ENCODE measurements at regions not wholly inside any gene's neighbourhood (a gene's known extent, or its start where the extent isn't known, plus 50 kb on each side); places are given as distances from the start of the nearest gene placed in this dataset.

DNA sequence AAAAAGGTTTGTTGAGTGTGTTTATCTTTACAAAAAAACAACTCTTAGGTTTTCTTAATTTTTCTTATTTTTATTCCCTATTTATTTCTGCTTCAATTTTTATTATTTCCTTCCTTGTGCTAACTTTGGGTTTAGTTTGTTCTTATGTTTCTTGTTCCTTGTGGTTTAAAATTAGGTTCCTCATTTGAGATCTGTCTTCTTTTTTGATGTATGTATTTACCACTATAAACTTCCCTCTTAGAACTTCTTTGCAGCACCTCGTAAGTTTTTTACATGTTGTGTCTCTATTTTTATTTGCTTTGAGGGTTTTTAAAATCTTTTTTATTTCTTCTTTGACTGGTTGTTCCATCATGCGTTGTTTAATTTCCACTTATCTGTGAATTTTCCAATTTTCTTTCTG, 1217.1 kb upstream of the CELF2 start:
- CTCF ChIA-PET = no interaction called here
- no peaks in the 10 kb centered on the region for H3K4me1 Mint-ChIP-seq
- H3K36me3 Mint-ChIP-seq = no peaks in the 10 kb centered on the region
- Histone ChIP-seq H3K36me3 (ENCODE audit: control insufficient read depth in 2 of 2, extremely low read depth in 1 of 2, insufficient read depth in 1 of 2, low read length in 1 of 2) (no peaks in the 10 kb centered on the region), H3K9me3 (no peaks in the 10 kb centered on the region), H3K27ac (ENCODE audit: low read length) (no peak overlapping the region), H3K4me3 (ENCODE audit: control insufficient read depth in 1 of 2, extremely low read depth in 1 of 2, low read length in 1 of 2) (no peak overlapping the region), H3K27me3 (replicated peaks in 1 of 2; ENCODE audit: control insufficient read depth in 2 of 2, extremely low read depth in 1 of 2, insufficient read depth in 2 of 2, low read length in 1 of 2) (no peaks in the 10 kb centered on the region), H3K4me1 (ENCODE audit: control insufficient read depth in 1 of 2, extremely low read depth in 1 of 2, insufficient read depth in 2 of 2, low read length in 2 of 2) (no peaks in the 10 kb centered on the region)
- POLR2A ChIA-PET = no interaction called here
- DNase-seq = no peak
- no peaks in the 10 kb centered on the region for H3K9me3 Mint-ChIP-seq
- peaks cover 5 to 7% of the 10 kb centered on the region in 2 donors for H3K27me3 Mint-ChIP-seq
- H3K4me3 Mint-ChIP-seq = no peak overlapping the region
- ATAC-seq (replicated peaks in 1 of 4) = no peak
- H3K27ac Mint-ChIP-seq = no peak overlapping the region
- WGBS (ENCODE audit: insufficient coverage) = no CpG with 5 or more reads among the region's 2 CpGs

DNA sequence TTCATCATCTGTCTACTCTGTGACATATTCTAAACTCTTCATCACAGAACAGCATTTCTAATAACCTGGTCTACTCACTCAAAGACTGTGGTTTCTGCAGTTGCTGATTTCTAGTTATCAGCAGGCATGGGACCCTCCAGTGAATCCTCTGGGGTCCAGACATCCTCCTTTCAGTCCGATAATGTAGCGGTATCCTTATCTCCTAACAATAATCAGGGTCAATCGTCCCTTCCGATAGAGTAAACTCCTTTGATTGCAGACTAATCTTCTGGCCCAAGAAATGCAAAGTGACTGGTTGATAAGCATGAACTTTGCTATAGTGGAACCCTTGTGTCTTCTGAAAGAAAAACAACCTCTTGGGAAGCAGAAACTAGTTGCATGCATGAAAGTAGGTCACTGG, 1209.8 kb upstream of the CELF2 start:
- Histone ChIP-seq H3K27me3 (replicated peaks in 1 of 2; ENCODE audit: control insufficient read depth in 2 of 2, extremely low read depth in 1 of 2, insufficient read depth in 2 of 2, low read length in 1 of 2) (no peaks in the 10 kb centered on the region), H3K9me3 (no peaks in the 10 kb centered on the region), H3K27ac (ENCODE audit: low read length) (no peak overlapping the region), H3K36me3 (ENCODE audit: control insufficient read depth in 2 of 2, extremely low read depth in 1 of 2, insufficient read depth in 1 of 2, low read length in 1 of 2) (no peaks in the 10 kb centered on the region), H3K4me3 (ENCODE audit: control insufficient read depth in 1 of 2, extremely low read depth in 1 of 2, low read length in 1 of 2) (no peak overlapping the region), H3K4me1 (ENCODE audit: control insufficient read depth in 1 of 2, extremely low read depth in 1 of 2, insufficient read depth in 2 of 2, low read length in 2 of 2) (no peaks in the 10 kb centered on the region)
- no peaks in the 10 kb centered on the region for H3K4me1 Mint-ChIP-seq
- no CpG with 5 or more reads among the region's 4 CpGs for WGBS (ENCODE audit: insufficient coverage)
- H3K36me3 Mint-ChIP-seq = no peaks in the 10 kb centered on the region
- ChIA-PET POLR2A (no interaction called here), CTCF (no interaction called here)
- no peak overlapping the region for H3K27ac Mint-ChIP-seq
- no peaks in the 10 kb centered on the region for H3K9me3 Mint-ChIP-seq
- peaks cover 0 to 2% of the 10 kb centered on the region in 2 donors for H3K27me3 Mint-ChIP-seq
- no peak overlapping the region for H3K4me3 Mint-ChIP-seq
- ATAC-seq (replicated peaks in 1 of 4) (no peak), DNase-seq (no peak)

DNA sequence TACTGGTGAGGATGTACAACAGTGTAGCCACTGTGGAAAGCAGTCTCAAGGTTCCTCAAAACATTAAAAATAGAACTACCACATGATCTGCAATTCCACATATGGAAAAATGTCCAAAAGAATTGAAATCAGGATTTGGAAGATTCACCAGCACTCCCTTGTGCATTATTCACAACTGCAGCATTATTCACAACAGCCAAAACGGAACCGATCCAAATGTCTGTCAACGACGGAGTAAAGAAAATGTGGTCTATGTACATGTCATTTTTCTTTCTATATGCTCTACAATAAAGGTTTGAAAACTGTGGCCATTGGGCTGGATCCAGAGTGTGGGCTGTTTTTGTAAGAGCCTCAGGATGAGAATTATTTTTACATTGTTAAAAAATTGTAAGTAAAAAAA, 1206.1 kb upstream of the CELF2 start:
- Mint-ChIP-seq H3K9me3 (peaks cover 2 to 10% (median 2%) of the 10 kb centered on the region in 3 donors), H3K27ac (no peak overlapping the region), H3K27me3 (peaks cover 0 to 3% of the 10 kb centered on the region in 2 donors), H3K36me3 (no peaks in the 10 kb centered on the region), H3K4me1 (no peaks in the 10 kb centered on the region), H3K4me3 (no peak overlapping the region)
- CTCF ChIA-PET = no interaction called here
- DNase-seq (no peak), ATAC-seq (replicated peaks in 1 of 4) (no peak)
- Histone ChIP-seq H3K27ac (ENCODE audit: low read length) (no peak overlapping the region), H3K4me3 (ENCODE audit: control insufficient read depth in 1 of 2, extremely low read depth in 1 of 2, low read length in 1 of 2) (no peak overlapping the region), H3K9me3 (no peaks in the 10 kb centered on the region), H3K27me3 (replicated peaks in 1 of 2; ENCODE audit: control insufficient read depth in 2 of 2, extremely low read depth in 1 of 2, insufficient read depth in 2 of 2, low read length in 1 of 2) (no peaks in the 10 kb centered on the region), H3K4me1 (ENCODE audit: control insufficient read depth in 1 of 2, extremely low read depth in 1 of 2, insufficient read depth in 2 of 2, low read length in 2 of 2) (no peaks in the 10 kb centered on the region), H3K36me3 (ENCODE audit: control insufficient read depth in 2 of 2, extremely low read depth in 1 of 2, insufficient read depth in 1 of 2, low read length in 1 of 2) (no peaks in the 10 kb centered on the region)
- POLR2A ChIA-PET = interaction anchor here in 1 of 2 donors (0.6 kb wide), 1 partner anchor 1056 kb away, joined by 3 read pairs; no protein-coding TSS in a partner anchor
- no CpG with 5 or more reads among the region's 4 CpGs for WGBS (ENCODE audit: insufficient coverage)

DNA sequence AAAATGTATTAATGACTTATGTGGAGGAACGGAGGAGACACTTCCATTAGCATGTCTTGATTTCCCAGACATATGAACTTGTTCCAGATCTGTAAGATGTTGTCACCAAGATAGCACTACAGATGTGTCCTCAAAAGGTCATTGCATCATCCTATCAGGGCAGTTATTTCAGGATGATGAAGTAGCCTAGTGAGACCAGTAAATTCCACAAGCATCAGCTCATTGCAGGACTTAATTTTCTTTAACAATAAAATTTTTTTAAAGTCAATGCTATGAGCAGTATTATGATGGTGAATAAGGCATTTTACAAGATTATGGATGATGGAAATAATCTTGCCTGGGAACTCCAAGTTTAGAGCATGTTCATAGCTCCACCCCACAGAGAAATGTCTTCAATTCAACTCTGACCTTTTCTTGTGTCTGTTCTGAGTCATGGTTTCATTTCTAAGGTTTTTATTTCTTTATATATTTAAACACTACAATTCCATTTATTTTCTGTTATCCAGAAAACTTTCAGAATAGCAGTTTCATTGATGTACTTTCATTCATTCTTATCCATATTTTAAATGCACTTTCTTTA, 1203.3 kb upstream of the CELF2 start:
- no CpG with 5 or more reads among the region's 1 CpG for WGBS (ENCODE audit: insufficient coverage)
- DNase-seq (no peak), ATAC-seq (replicated peaks in 1 of 4) (no peak)
- Mint-ChIP-seq H3K4me1 (no peaks in the 10 kb centered on the region), H3K36me3 (no peaks in the 10 kb centered on the region), H3K4me3 (no peak overlapping the region), H3K27ac (no peak overlapping the region), H3K9me3 (peaks cover 4 to 10% (median 7%) of the 10 kb centered on the region in 3 donors), H3K27me3 (peaks cover 0 to 3% of the 10 kb centered on the region in 2 donors)
- no peaks in the 10 kb centered on the region for H3K36me3 ChIP-seq (ENCODE audit: control insufficient read depth in 2 of 2, extremely low read depth in 1 of 2, insufficient read depth in 1 of 2, low read length in 1 of 2)
- ChIA-PET POLR2A (no interaction called here), CTCF (interaction anchor here in 1 of 2 donors (0.7 kb wide), 1 partner anchor 33 kb away, joined by 3 read pairs; no protein-coding TSS in a partner anchor)
- no peaks in the 10 kb centered on the region for H3K9me3 ChIP-seq
- H3K4me3 ChIP-seq (ENCODE audit: control insufficient read depth in 1 of 2, extremely low read depth in 1 of 2, low read length in 1 of 2) = no peak overlapping the region
- no peak overlapping the region for H3K27ac ChIP-seq (ENCODE audit: low read length)
- no peaks in the 10 kb centered on the region for H3K27me3 ChIP-seq (replicated peaks in 1 of 2; ENCODE audit: control insufficient read depth in 2 of 2, extremely low read depth in 1 of 2, insufficient read depth in 2 of 2, low read length in 1 of 2)
- no peaks in the 10 kb centered on the region for H3K4me1 ChIP-seq (ENCODE audit: control insufficient read depth in 1 of 2, extremely low read depth in 1 of 2, insufficient read depth in 2 of 2, low read length in 2 of 2)

DNA sequence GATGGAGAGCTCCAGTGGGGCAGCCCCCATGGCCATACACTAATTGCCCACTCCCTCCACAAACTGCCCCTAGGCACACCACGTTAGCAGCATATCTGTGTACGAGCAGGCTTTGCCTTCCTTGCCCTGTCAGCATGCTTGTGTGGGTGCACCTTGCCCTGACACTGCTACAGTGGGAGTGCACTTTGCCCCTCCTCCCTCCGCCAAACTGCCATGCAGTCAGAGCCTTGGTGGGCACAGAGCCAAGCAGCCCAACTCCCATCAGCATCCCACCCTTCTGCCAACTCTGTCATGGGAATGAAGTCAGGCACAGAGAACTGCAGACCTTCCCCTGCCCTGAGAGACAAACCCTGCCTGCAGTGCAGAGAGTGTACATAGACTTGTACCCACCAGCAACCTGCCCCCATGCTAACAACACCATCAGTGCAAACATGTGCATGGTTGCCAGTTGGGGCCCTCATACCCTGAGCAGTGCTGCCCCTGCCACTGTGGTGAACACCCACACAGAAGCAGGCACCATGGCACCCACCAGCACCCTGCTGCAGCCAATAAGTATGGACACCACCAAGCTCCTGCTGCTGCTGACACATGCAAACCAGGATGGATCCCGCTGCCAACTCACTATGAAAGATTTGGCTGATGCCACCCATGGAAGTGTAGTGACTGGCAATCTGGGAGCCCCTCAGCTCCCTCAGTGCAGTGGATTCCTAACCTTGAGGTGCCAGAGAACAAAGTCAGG, 1197.7 kb upstream of the CELF2 start:
- Histone ChIP-seq H3K4me1 (ENCODE audit: control insufficient read depth in 1 of 2, extremely low read depth in 1 of 2, insufficient read depth in 2 of 2, low read length in 2 of 2) (no peaks in the 10 kb centered on the region), H3K4me3 (ENCODE audit: control insufficient read depth in 1 of 2, extremely low read depth in 1 of 2, low read length in 1 of 2) (no peak overlapping the region), H3K27me3 (replicated peaks in 1 of 2; ENCODE audit: control insufficient read depth in 2 of 2, extremely low read depth in 1 of 2, insufficient read depth in 2 of 2, low read length in 1 of 2) (peaks cover 0 to 3% of the 10 kb centered on the region in 2 experiments), H3K9me3 (no peaks in the 10 kb centered on the region), H3K36me3 (ENCODE audit: control insufficient read depth in 2 of 2, extremely low read depth in 1 of 2, insufficient read depth in 1 of 2, low read length in 1 of 2) (no peaks in the 10 kb centered on the region), H3K27ac (ENCODE audit: low read length) (no peak overlapping the region)
- H3K4me3 Mint-ChIP-seq = no peak overlapping the region
- H3K9me3 Mint-ChIP-seq = peaks cover 4 to 13% (median 7%) of the 10 kb centered on the region in 3 donors
- whole genome bisulfite sequencing (ENCODE audit: insufficient coverage) = 70% methylated on average over 4 of the region's 4 CpGs
- ChIA-PET CTCF (no interaction called here), POLR2A (no interaction called here)
- H3K36me3 Mint-ChIP-seq = no peaks in the 10 kb centered on the region
- no peak for DNase-seq
- ATAC-seq (replicated peaks in 1 of 4) = no peak
- no peaks in the 10 kb centered on the region for H3K4me1 Mint-ChIP-seq
- H3K27me3 Mint-ChIP-seq = peaks cover 3 to 6% of the 10 kb centered on the region in 2 donors
- H3K27ac Mint-ChIP-seq = no peak overlapping the region

DNA sequence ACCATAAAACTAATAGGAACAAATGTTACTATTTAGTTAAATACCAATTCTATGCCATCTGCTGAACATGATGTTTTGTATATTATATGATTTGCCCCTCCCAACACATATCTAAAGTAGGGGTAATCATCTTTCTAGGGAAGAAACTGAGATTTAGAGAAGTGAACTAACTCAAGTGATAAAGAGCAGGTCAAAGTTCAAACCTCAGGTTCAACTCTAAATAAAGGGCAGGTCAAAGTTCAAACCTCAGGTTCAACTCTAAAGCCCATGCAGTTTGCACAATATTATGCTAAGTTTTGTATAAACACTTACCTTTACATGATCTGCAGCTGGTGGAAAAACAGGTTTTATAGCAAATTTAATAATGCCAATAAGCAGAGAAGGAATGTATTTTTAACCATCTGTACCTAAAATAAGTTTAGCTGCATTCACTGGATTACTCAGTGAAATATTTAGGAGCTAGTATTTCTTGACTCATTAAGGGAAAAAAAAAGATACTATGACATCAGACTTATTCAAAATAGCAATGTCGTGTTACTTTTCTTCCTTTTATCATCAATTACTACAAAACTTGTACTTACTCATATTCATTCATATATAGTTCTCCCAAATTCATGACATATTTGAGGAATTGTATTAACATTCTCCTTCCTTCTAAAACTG, 1194.3 kb upstream of the CELF2 start:
- H3K4me3 Mint-ChIP-seq = no peak overlapping the region
- peaks cover 0 to 3% of the 10 kb centered on the region in 2 experiments for H3K27me3 ChIP-seq (replicated peaks in 1 of 2; ENCODE audit: control insufficient read depth in 2 of 2, extremely low read depth in 1 of 2, insufficient read depth in 2 of 2, low read length in 1 of 2)
- H3K36me3 Mint-ChIP-seq = no peaks in the 10 kb centered on the region
- DNase-seq = no peak
- WGBS (ENCODE audit: insufficient coverage) = no CpG with 5 or more reads among the region's 1 CpG
- no peak overlapping the region for H3K4me3 ChIP-seq (ENCODE audit: control insufficient read depth in 1 of 2, extremely low read depth in 1 of 2, low read length in 1 of 2)
- H3K9me3 Mint-ChIP-seq = peaks cover 0 to 8% (median 0%) of the 10 kb centered on the region in 3 donors
- no peaks in the 10 kb centered on the region for H3K4me1 ChIP-seq (ENCODE audit: control insufficient read depth in 1 of 2, extremely low read depth in 1 of 2, insufficient read depth in 2 of 2, low read length in 2 of 2)
- CTCF ChIA-PET = no interaction called here
- peaks cover 3 to 6% of the 10 kb centered on the region in 2 donors for H3K27me3 Mint-ChIP-seq
- no peaks in the 10 kb centered on the region for H3K9me3 ChIP-seq
- no peak for ATAC-seq (replicated peaks in 1 of 4)
- POLR2A ChIA-PET = no interaction called here
- H3K27ac Mint-ChIP-seq = no peak overlapping the region
- no peaks in the 10 kb centered on the region for H3K36me3 ChIP-seq (ENCODE audit: control insufficient read depth in 2 of 2, extremely low read depth in 1 of 2, insufficient read depth in 1 of 2, low read length in 1 of 2)
- no peak overlapping the region for H3K27ac ChIP-seq (ENCODE audit: low read length)
- H3K4me1 Mint-ChIP-seq = no peaks in the 10 kb centered on the region
